ENCODE measurements at regions not wholly inside any gene's neighbourhood (a gene's known extent, or its start where the extent isn't known, plus 50 kb on each side); places are given as distances from the start of the nearest gene placed in this dataset.

GRCh38 chr13:79749984-79750551, 269.1 kb downstream of the NDFIP2 start:
- intact Hi-C loops (cut with DNase I): no loop called here
- 27% methylated on average over 3 of the region's 3 CpGs for whole genome bisulfite sequencing
- no peaks in the 10 kb centered on the region for H3K9me3 ChIP-seq
- TF ChIP-seq POLR2AphosphoS5 (IDR thresholded peaks at IDR 0.05): peak; percentile 27
- TF ChIP-seq POLR2A (IDR thresholded peaks at IDR 0.05): no peak
- no peak for TF ChIP-seq CTCF (IDR thresholded peaks at IDR 0.05)
- DNase-seq (ENCODE audit: low spot score): peak; percentile 60
- no peak overlapping the region for H3K4me3 ChIP-seq
- H3K27ac ChIP-seq: no peak overlapping the region
- H3K27me3 ChIP-seq (replicated peaks; ENCODE audit: insufficient read depth): no peaks in the 10 kb centered on the region
- no peaks in the 10 kb centered on the region for H3K4me1 ChIP-seq (replicated peaks)
- no peaks in the 10 kb centered on the region for H3K36me3 ChIP-seq

GRCh38 chr13:79749566-79749965, 268.6 kb downstream of the NDFIP2 start:
- intact Hi-C loops (cut with DNase I): no loop called here
- Histone ChIP-seq H3K4me3 (no peak overlapping the region), H3K27ac (no peak overlapping the region), H3K36me3 (no peaks in the 10 kb centered on the region), H3K27me3 (replicated peaks; ENCODE audit: insufficient read depth) (no peaks in the 10 kb centered on the region), H3K9me3 (no peaks in the 10 kb centered on the region), H3K4me1 (replicated peaks) (no peaks in the 10 kb centered on the region)
- DNase-seq (ENCODE audit: low spot score): no peak
- WGBS: 70% methylated on average over 2 of the region's 2 CpGs
- TF ChIP-seq POLR2A (IDR thresholded peaks at IDR 0.05) (no peak), CTCF (IDR thresholded peaks at IDR 0.05) (no peak), POLR2AphosphoS5 (IDR thresholded peaks at IDR 0.05) (no peak)

- WGBS: 49% methylated on average over 2 of the region's 2 CpGs
- Histone ChIP-seq H3K36me3 (no peaks in the 10 kb centered on the region), H3K9me3 (no peaks in the 10 kb centered on the region), H3K27ac (no peak overlapping the region), H3K4me3 (no peak overlapping the region), H3K4me1 (replicated peaks) (no peaks in the 10 kb centered on the region), H3K27me3 (replicated peaks; ENCODE audit: insufficient read depth) (no peaks in the 10 kb centered on the region)
- no peak for DNase-seq (ENCODE audit: low spot score)
- no peak for TF ChIP-seq POLR2A (IDR thresholded peaks at IDR 0.05)
- intact Hi-C loops (cut with DNase I): no loop called here
Measured at GRCh38 chr13:79745081-79745480, 264.1 kb downstream of the NDFIP2 start.

GRCh38 chr13:79742923-79743322, 262.0 kb downstream of the NDFIP2 start:
- intact Hi-C loops (cut with DNase I): no loop called here
- Histone ChIP-seq H3K27me3 (replicated peaks; ENCODE audit: insufficient read depth) (no peaks in the 10 kb centered on the region), H3K4me3 (no peak overlapping the region), H3K9me3 (no peaks in the 10 kb centered on the region), H3K36me3 (no peaks in the 10 kb centered on the region), H3K4me1 (replicated peaks) (no peaks in the 10 kb centered on the region), H3K27ac (no peak overlapping the region)
- WGBS: 96% methylated on average over 3 of the region's 3 CpGs
- TF ChIP-seq CTCF (IDR thresholded peaks at IDR 0.05): no peak
- DNase-seq (ENCODE audit: low spot score): no peak

GRCh38 chr13:79740991-79741390, 260.0 kb downstream of the NDFIP2 start:
- no peaks in the 10 kb centered on the region for H3K4me1 ChIP-seq (replicated peaks)
- no peaks in the 10 kb centered on the region for H3K36me3 ChIP-seq
- H3K4me3 ChIP-seq: no peak overlapping the region
- no peak for TF ChIP-seq CTCF (IDR thresholded peaks at IDR 0.05)
- no peak for TF ChIP-seq POLR2AphosphoS5 (IDR thresholded peaks at IDR 0.05)
- TF ChIP-seq POLR2A (IDR thresholded peaks at IDR 0.05): no peak
- intact Hi-C loops (cut with DNase I): no loop called here
- no peak overlapping the region for H3K27ac ChIP-seq
- no peaks in the 10 kb centered on the region for H3K27me3 ChIP-seq (replicated peaks; ENCODE audit: insufficient read depth)
- 13% methylated on average over 6 of the region's 6 CpGs for WGBS
- DNase-seq (ENCODE audit: low spot score): no peak
- H3K9me3 ChIP-seq: no peaks in the 10 kb centered on the region

All from prostate gland (tissue), 2 donors.